HL-60 (cell line): ENCODE measurements at regions not wholly inside any gene's neighbourhood (a gene's known extent, or its start where the extent isn't known, plus 50 kb on each side); places are given as distances from the start of the nearest gene placed in this dataset.

ENCODE experiments used
- DNase-seq, 2 experiments: peaks; one replicate each; pipeline ENCODE4 v3.0.0-alpha.2; 2010 to 2020; ENCODE audit warnings: low read depth in 1 of 2, low spot score in 1 of 2
- H3K27ac ChIP-seq: fragments of 250-450 bp; sonication (Bioruptor Pico); replicated peaks from 2 replicates; pipeline ENCODE4 v1.5.1; 2020; ENCODE audit warnings: mild to moderate bottlenecking, moderate library complexity
- H3K27me3 ChIP-seq: fragments of 250-450 bp; sonication (Bioruptor Pico); 2 replicates; pipeline ENCODE4 v1.5.1; 2021; ENCODE audit warnings: mild to moderate bottlenecking, moderate library complexity; ENCODE audit not compliant: insufficient read depth, poor library complexity, severe bottlenecking
- H3K4me3 ChIP-seq: replicated peaks from 2 replicates; pipeline ENCODE4 v1.5.1; 2011; ENCODE audit warnings: mild to moderate bottlenecking, control low read depth, low read length; ENCODE audit not compliant: insufficient read depth
- GABPA ChIP-seq: IDR thresholded peaks from 2 replicates; pipeline ENCODE4 v1.6.1; 2012; ENCODE audit warnings: low read depth
- POLR2AphosphoS5 ChIP-seq: IDR thresholded peaks from 2 replicates; pipeline ENCODE4 v1.6.1; 2012; ENCODE audit warnings: low read depth
- REST ChIP-seq: IDR thresholded peaks from 2 replicates; pipeline ENCODE4 v1.6.1; 2012; ENCODE audit warnings: low read depth; ENCODE audit not compliant: insufficient replicate concordance
- SPI1 ChIP-seq: IDR thresholded peaks from 2 replicates; pipeline ENCODE4 v1.6.1; 2012; ENCODE audit warnings: low read depth, mild to moderate bottlenecking, borderline replicate concordance
- TF ChIP-seq, protein P1 (sequence below): IDR thresholded peaks from one replicate; pipeline ENCODE4 v1.5.1; 2011; ENCODE audit warnings: low read length, control low read depth, inconsistent platforms; ENCODE audit not compliant: insufficient read depth

GRCh38 chr1:187853505-187853904 lies 1024.8 kb downstream of the PLA2G4A start:
- no peak overlapping the region for H3K27ac ChIP-seq
- TF ChIP-seq POLR2AphosphoS5 (no peak), REST (no peak), GABPA (no peak), SPI1 (no peak)
- TF ChIP-seq, protein P1, sequence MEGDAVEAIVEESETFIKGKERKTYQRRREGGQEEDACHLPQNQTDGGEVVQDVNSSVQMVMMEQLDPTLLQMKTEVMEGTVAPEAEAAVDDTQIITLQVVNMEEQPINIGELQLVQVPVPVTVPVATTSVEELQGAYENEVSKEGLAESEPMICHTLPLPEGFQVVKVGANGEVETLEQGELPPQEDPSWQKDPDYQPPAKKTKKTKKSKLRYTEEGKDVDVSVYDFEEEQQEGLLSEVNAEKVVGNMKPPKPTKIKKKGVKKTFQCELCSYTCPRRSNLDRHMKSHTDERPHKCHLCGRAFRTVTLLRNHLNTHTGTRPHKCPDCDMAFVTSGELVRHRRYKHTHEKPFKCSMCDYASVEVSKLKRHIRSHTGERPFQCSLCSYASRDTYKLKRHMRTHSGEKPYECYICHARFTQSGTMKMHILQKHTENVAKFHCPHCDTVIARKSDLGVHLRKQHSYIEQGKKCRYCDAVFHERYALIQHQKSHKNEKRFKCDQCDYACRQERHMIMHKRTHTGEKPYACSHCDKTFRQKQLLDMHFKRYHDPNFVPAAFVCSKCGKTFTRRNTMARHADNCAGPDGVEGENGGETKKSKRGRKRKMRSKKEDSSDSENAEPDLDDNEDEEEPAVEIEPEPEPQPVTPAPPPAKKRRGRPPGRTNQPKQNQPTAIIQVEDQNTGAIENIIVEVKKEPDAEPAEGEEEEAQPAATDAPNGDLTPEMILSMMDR: no peak
- DNase-seq: no peak

DNA sequence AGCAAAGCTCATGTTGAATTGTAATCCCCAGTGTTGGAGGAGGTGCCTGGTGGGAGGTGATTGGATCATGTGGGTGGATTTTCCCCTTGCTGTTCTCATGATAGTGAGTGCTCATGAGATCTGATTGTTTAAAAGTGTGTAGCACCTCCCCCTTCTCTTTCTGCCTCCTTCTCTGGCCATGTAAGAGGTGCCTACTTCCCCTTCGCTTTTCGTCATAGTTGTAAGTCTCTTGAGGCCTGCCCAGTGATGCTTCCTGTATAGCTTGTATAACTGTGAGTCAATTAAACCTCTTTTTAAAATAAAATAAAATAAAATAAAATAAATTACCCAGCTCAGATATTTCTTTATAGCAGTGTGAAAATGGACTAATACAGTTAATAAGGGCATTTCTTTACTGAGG lies 1025.7 kb downstream of the PLA2G4A start:
- DNase-seq: peak; percentile 34 to 61
- no peak for TF ChIP-seq SPI1
- TF ChIP-seq, protein P1: no peak
- TF ChIP-seq POLR2AphosphoS5: no peak
- TF ChIP-seq GABPA: no peak
- TF ChIP-seq REST: no peak
- H3K4me3 ChIP-seq: no peak overlapping the region
- no peak overlapping the region for H3K27ac ChIP-seq
- no peaks in the 10 kb centered on the region for H3K27me3 ChIP-seq

More at GRCh38 chr1:187853505-187853904, 1024.8 kb downstream of the PLA2G4A start:
- Histone ChIP-seq H3K4me3 (no peak overlapping the region), H3K27me3 (no peaks in the 10 kb centered on the region)

DNA sequence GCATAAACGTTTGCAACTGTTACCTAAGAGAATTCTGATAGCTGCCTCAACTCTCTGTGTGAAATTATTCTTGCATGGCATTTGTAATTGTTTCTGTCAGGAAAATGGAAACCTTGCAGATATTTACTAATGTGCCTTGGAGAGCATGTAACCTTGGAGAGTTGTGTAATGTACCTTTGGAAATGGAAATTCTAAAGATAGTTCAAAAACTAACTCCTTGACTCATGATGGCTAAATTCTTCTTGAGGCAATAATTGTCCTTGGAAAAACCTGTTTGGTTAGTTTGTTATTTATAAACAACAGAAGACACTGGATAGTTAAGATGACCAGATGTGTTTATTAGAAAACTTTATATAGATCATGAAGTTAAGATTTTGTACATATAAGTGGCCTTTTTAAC lies 1033.8 kb downstream of the PLA2G4A start:
- no peak overlapping the region for H3K27ac ChIP-seq
- TF ChIP-seq SPI1 (no peak), POLR2AphosphoS5 (no peak)
- no peak overlapping the region for H3K4me3 ChIP-seq
- no peak for DNase-seq
- H3K27me3 ChIP-seq: no peaks in the 10 kb centered on the region

- Histone ChIP-seq H3K27me3 (no peaks in the 10 kb centered on the region), H3K4me3 (no peak overlapping the region), H3K27ac (no peak overlapping the region)
- DNase-seq: no peak
- TF ChIP-seq SPI1 (no peak), POLR2AphosphoS5 (no peak), REST (no peak), GABPA (no peak)
- TF ChIP-seq, protein P1: no peak
Observed at GRCh38 chr1:187870552-187870951, 1041.8 kb downstream of the PLA2G4A start.
